GM19467 (cell line): ENCODE measurements at regions not wholly inside any gene's neighbourhood (a gene's known extent, or its start where the extent isn't known, plus 50 kb on each side); places are given as distances from the start of the nearest gene placed in this dataset.

ENCODE experiments used
- ATAC-seq: cut with Tn5 transposase; IDR thresholded peaks from one replicate; pipeline ENCODE4 v1.9.1; 2021; ENCODE audit warnings: mild to moderate bottlenecking, moderate library complexity; ENCODE audit not compliant: unreplicated experiment

DNA sequence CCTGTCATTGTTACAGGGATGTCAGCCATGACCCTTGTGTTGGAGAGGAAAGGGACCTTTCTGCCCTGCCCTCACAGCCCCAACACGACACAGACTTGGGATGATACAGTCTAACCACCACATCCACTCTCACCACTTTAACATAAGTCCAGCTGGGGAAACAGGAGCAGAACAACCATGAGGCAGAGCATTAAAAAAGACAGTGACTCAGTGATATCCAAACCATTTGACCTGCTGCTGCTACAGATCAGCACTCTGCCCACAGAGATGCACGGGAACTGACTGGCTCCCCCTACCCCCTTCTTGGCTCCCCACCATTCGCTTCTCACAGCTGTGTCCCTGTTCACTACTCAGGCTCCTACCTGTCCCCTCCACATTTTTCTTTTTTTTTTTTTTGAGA lies 458.6 kb downstream of the ZNF608 start:
- ATAC-seq, result no peak

GRCh38 chr5:124285733-124286132 lies 460.7 kb downstream of the ZNF608 start:
- ATAC-seq, result no peak

DNA sequence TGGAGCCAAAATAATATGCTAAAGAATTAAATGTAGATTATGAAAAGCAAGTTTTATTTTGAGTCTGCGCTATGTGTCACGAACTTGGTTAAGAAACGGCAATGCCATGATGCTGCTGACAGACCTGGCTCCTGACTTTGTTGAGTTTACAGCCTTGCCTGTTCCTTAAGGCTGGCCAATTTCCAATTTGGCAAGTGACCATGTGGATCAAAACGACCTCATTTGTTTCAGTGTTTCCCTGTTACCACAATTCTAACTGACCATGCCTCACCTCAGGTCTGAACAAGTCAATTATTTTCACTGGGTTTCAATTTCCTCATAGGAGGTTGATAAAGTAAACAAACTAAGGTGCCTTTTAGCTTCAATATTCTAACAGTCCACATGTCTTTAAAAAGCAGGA lies 461.4 kb downstream of the ZNF608 start:
- no peak for ATAC-seq

DNA sequence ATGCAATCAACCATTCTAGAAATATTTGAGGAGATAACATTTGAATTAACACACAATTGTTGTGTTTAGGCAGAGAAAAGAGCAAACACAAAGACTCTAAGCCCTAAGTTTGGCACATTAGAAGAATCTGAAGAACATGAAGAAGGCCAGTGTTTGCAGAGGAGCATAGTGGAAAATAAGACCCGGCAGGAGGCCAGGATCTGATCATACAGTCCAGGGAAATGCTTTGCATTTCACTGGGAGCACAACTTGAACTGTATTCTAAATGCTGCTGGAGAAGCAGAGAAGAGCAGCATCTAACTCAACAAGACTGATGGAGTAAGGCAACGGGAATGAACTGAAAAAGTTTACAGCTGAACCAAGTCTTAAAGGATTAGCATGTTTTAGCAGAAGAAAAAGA lies 463.4 kb downstream of the ZNF608 start:
- no peak for ATAC-seq

GRCh38 chr5:124280079-124280478 lies 466.4 kb downstream of the ZNF608 start:
- no peak for ATAC-seq

DNA sequence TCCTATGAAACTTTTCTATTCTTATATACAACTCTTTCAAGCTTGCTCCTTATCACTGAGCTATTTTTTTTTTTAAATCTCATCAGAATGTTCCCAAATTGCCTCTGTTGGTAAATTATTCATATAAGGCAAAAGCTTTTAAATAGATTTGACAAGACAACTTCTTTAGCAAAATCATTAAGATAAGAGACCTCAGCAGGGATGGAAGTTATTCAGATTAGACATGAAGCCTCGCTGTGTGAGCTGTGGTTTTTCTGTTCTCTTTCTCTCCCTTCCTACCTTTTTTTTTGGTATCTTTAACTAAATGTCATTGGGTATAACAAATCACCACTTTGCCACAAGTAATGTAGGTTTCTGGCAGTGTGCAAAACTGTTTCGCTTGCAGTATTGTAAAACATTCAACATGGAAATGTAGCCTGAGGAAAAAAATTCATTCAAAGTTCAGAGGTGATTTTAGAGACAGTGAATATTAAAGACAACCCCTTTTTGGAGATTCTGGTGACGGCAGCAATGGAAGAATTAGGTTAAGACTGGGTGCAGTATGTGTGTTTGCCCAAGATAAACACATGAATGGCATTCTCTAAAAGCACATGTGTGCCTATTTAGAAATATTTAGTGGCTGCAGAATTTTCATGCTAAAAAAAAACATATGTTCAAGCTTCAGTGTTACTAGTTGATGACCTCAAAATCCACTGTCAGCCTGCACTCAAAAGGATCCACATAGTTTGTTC lies 467.1 kb downstream of the ZNF608 start:
- ATAC-seq, result no peak

- no peak for ATAC-seq
These were observed 467.8 kb downstream of the ZNF608 start for GRCh38 chr5:124278636-124279035.

DNA sequence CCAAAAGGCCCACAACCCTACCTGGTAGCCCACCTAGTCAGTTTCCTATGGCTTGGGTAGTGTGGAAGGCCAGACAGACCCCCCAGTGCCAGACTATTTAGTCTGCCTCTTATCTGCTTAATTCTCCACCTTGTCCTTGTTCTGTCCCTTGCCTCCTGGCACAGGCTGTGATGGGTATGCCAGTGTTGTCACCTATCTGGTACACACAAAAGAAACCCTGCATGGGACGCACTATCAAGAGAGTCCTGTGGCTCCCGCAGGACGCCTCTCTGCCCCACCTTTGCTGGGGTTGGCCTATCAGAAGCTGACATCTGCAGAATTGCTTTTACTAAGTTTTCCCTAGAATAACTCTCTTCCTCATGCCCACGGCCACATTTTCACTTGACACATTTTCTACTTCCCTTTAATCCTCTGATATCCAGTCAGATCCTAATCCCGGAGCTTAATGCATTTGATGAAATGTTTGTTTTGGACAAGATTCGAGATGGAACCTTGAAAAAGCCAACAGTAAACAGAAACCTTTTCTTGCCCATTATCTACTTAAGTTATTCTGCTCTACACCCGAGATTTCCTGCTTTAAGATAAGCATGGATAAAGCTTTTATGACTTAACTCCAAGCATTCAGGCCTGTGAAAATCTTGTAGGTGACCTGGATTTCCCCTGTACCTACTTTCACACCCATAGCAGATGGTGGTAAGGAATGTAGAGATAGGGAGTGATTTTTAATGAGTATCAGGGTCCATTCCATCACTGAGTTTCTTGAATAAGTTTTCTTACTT lies 468.5 kb downstream of the ZNF608 start:
- no peak for ATAC-seq

- ATAC-seq, result no peak
These were observed 470.3 kb downstream of the ZNF608 start for GRCh38 chr5:124276166-124276565.

DNA sequence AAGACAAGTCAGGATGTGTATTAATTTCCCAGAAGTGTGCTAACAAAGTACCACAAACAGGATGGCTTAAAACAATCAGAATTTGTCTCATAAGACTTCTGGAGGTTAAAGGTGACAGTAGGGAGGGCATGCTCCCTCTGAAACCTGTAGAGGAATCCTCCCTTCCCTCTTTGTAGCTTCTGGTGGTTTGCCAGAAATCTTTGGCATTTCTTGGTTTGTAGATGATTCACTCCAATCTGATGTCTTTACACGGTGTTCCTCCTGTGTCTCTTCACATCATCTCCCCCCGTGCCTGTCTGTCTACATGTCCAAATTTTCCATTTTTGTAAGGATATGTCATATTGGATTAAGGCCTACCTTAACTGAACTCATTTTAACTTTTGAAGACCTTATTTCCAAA lies 471.5 kb downstream of the ZNF608 start:
- no peak for ATAC-seq

- no peak for ATAC-seq
These were observed 481.9 kb downstream of the ZNF608 start for GRCh38 chr5:124264499-124264898.

GRCh38 chr5:124263680-124264491 lies 482.6 kb downstream of the ZNF608 start:
- ATAC-seq, result no peak

DNA sequence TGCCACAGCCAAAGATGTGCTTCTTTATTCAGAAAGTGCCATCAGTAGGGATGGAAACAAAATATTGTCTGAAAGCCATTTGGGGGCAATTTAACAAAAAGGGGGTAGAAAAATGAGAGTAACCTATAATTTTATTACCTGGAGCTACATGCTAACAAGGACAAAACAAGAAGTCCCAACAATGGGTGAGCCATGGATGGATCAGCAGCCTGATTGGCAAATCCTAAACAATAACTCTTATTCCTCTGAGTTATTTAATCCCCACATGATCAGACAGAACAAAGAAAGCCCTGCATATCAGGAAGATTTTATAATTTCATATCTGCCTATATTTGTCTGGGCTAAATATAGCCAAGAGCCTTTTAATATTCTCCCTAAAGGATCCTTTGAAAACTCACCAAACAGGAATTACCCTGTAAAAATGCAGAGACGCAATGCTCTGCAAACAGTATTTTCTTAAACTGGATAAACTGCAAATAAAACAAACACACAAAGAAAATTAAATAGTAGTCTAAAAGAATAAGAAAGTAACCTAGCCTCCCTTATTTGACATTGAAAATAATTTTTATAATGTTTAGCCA lies 483.4 kb downstream of the ZNF608 start:
- ATAC-seq, result no peak

DNA sequence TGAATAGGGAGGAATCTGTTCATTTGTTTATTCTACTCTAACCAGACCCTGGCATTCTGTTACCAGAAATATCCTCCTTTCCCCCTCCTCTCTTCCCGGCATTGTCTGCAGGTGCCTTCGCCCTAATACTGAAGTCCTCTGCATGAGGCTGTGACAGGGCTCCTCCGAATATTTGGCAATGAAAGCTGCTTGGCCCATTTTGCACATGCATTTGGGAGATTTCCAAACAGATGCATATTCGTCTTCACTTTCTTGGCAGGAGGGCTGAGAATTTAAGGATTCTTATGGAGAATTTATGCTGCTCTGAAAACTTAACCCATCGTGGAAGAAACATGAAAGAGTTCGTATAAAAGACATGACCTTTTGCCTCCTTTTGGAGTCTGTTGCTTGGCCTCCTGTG lies 484.0 kb downstream of the ZNF608 start:
- no peak for ATAC-seq

- no peak for ATAC-seq
These were observed 484.6 kb downstream of the ZNF608 start for GRCh38 chr5:124261848-124262247.

- ATAC-seq, result no peak
These were observed 485.4 kb downstream of the ZNF608 start for GRCh38 chr5:124260921-124261515.

- ATAC-seq, result no peak
These were observed 487.4 kb downstream of the ZNF608 start for GRCh38 chr5:124259017-124259416.

DNA sequence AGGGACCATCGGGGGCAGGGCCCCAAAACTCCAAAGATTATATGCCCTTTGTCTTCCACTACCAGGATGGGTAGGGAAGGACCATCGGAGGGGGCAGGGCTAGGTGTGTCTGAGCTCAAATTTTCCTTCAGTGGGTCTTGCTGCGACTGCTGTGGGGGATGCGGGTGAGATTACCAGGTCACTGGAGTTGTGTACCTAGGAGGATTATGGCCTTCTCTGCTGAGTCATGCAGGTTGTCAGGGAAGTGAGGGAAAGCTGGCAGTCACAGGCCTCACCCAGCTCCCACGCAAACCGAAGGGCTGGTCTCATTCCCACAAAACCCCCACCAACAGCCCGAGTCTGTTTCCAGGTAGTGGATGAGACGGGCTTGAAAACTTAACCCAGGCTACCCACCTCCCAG lies 489.4 kb downstream of the ZNF608 start:
- no peak for ATAC-seq

DNA sequence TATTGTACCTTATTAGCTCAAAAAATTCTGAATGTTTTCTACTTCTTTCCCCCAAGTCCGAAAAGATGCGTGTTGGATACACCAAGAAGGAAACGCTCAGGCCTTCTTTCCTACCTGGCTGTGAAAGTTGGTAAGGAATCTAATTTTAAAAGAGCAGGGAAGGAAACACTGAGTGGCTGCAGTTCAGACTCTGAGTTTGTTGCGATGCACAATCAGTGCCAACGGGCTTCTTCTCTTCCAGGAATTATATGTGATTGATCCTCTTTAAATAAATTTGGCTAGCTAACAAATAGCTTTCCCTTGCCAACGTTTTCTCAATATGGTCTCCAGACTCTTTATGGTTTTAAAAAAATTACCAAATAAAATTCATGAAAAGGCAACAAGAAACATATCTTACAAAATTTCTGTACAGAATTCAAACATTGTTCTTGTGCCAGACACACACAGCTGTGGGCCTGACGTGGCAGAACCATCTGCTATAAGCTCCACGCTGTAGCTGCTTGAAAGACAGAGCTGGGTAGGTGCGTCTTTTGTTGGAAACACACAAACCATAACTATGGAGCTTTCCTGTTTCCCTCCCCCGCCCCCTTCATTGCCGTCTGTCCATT lies 493.1 kb downstream of the ZNF608 start:
- no peak for ATAC-seq

- no peak for ATAC-seq
These were observed 493.7 kb downstream of the ZNF608 start for GRCh38 chr5:124252747-124253146.
